ENCODE measurements at regions not wholly inside any gene's neighbourhood (a gene's known extent, or its start where the extent isn't known, plus 50 kb on each side); places are given as distances from the start of the nearest gene placed in this dataset.

GRCh38 chr9:11097020-11097419 is 484.2 kb upstream of the PTPRD start:
- Histone ChIP-seq H3K4me3 (ENCODE audit: low read depth, low read length) (no peak overlapping the region), H3K36me3 (ENCODE audit: control insufficient read depth, insufficient read depth, low read length) (no peaks in the 10 kb centered on the region), H3K27me3 (ENCODE audit: control insufficient read depth, insufficient read depth, low read length) (no peaks in the 10 kb centered on the region)
- TF ChIP-seq, protein P1, sequence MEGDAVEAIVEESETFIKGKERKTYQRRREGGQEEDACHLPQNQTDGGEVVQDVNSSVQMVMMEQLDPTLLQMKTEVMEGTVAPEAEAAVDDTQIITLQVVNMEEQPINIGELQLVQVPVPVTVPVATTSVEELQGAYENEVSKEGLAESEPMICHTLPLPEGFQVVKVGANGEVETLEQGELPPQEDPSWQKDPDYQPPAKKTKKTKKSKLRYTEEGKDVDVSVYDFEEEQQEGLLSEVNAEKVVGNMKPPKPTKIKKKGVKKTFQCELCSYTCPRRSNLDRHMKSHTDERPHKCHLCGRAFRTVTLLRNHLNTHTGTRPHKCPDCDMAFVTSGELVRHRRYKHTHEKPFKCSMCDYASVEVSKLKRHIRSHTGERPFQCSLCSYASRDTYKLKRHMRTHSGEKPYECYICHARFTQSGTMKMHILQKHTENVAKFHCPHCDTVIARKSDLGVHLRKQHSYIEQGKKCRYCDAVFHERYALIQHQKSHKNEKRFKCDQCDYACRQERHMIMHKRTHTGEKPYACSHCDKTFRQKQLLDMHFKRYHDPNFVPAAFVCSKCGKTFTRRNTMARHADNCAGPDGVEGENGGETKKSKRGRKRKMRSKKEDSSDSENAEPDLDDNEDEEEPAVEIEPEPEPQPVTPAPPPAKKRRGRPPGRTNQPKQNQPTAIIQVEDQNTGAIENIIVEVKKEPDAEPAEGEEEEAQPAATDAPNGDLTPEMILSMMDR (IDR thresholded peaks at IDR 0.05; ENCODE audit: insufficient read depth, low read length, poor library complexity, severe bottlenecking): no peak
- DNase-seq (ENCODE audit: low read depth): no peak

- no peak overlapping the region for H3K4me3 ChIP-seq (ENCODE audit: low read depth, low read length)
- H3K27me3 ChIP-seq (ENCODE audit: control insufficient read depth, insufficient read depth, low read length): no peaks in the 10 kb centered on the region
- no peaks in the 10 kb centered on the region for H3K36me3 ChIP-seq (ENCODE audit: control insufficient read depth, insufficient read depth, low read length)
- DNase-seq (ENCODE audit: low read depth): no peak
- TF ChIP-seq, protein P1 (IDR thresholded peaks at IDR 0.05; ENCODE audit: insufficient read depth, low read length, poor library complexity, severe bottlenecking): no peak
These were observed 490.7 kb upstream of the PTPRD start for GRCh38 chr9:11103525-11103924.

GRCh38 chr9:11107196-11107595 is 494.4 kb upstream of the PTPRD start:
- DNase-seq (ENCODE audit: low read depth): no peak
- TF ChIP-seq, protein P1 (IDR thresholded peaks at IDR 0.05; ENCODE audit: insufficient read depth, low read length, poor library complexity, severe bottlenecking): no peak
- Histone ChIP-seq H3K27me3 (ENCODE audit: control insufficient read depth, insufficient read depth, low read length) (no peaks in the 10 kb centered on the region), H3K36me3 (ENCODE audit: control insufficient read depth, insufficient read depth, low read length) (no peaks in the 10 kb centered on the region), H3K4me3 (ENCODE audit: low read depth, low read length) (no peak overlapping the region)

DNA sequence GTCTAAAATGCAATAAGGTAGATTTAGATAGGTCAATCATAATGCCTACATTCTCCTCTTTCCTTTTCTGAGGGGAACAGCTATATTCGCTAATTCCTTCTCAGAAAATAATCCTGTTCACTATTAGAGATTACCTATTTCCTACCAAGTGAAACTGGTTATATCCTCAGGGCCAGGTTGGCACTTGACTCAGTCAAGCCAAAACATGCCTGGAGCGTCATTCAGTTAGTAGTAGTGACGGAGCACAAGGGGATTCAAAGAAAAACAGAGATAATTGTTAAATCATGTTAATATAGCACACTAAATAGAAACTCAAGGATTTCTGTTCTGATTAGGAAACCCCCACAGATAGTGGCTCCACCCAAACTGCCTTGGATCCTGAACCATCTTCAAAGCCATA is 515.4 kb upstream of the PTPRD start:
- Histone ChIP-seq H3K4me3 (ENCODE audit: low read depth, low read length) (no peak overlapping the region), H3K27me3 (ENCODE audit: control insufficient read depth, insufficient read depth, low read length) (no peaks in the 10 kb centered on the region), H3K36me3 (ENCODE audit: control insufficient read depth, insufficient read depth, low read length) (no peaks in the 10 kb centered on the region)
- DNase-seq (ENCODE audit: low read depth): no peak
- TF ChIP-seq, protein P1 (IDR thresholded peaks at IDR 0.05; ENCODE audit: insufficient read depth, low read length, poor library complexity, severe bottlenecking): no peak

GRCh38 chr9:11135851-11136250 is 523.0 kb upstream of the PTPRD start:
- H3K36me3 ChIP-seq (ENCODE audit: control insufficient read depth, insufficient read depth, low read length): no peaks in the 10 kb centered on the region
- no peak overlapping the region for H3K4me3 ChIP-seq (ENCODE audit: low read depth, low read length)
- TF ChIP-seq, protein P1 (IDR thresholded peaks at IDR 0.05; ENCODE audit: insufficient read depth, low read length, poor library complexity, severe bottlenecking): no peak
- no peaks in the 10 kb centered on the region for H3K27me3 ChIP-seq (ENCODE audit: control insufficient read depth, insufficient read depth, low read length)
- DNase-seq (ENCODE audit: low read depth): no peak

DNA sequence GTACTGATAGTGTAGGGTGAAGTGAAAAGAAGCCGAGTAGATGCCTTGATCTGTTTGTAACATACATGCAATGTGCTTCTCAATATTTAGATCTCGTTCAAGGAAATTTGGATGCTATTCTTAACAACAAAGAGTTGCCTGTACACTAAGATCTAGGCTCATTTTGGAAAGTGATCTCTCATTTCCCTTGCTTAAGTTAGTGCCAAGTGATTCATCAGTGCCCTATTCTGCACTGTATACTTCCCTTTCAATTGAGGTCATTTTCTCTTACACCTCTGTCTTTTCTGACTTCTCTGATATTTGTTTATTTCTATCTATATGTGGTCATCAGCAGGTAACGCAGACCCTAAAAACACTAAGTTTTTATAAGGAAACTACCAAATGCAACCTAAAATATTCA is 528.6 kb upstream of the PTPRD start:
- TF ChIP-seq, protein P1 (IDR thresholded peaks at IDR 0.05; ENCODE audit: insufficient read depth, low read length, poor library complexity, severe bottlenecking): no peak
- Histone ChIP-seq H3K27me3 (ENCODE audit: control insufficient read depth, insufficient read depth, low read length) (no peaks in the 10 kb centered on the region), H3K36me3 (ENCODE audit: control insufficient read depth, insufficient read depth, low read length) (no peaks in the 10 kb centered on the region), H3K4me3 (ENCODE audit: low read depth, low read length) (no peak overlapping the region)
- DNase-seq (ENCODE audit: low read depth): no peak
